ENCODE measurements at regions not wholly inside any gene's neighbourhood (a gene's known extent, or its start where the extent isn't known, plus 50 kb on each side); places are given as distances from the start of the nearest gene placed in this dataset.

- DNase-seq: no peak
Observed at GRCh38 chr6:120615238-120615637, 719.0 kb downstream of the TBC1D32 start.

- DNase-seq: no peak
Observed at GRCh38 chr6:120614723-120615122, 719.6 kb downstream of the TBC1D32 start.

- DNase-seq: no peak
Observed at GRCh38 chr6:120608826-120609225, 725.5 kb downstream of the TBC1D32 start.

- DNase-seq: no peak
Observed at GRCh38 chr6:120606743-120607142, 727.5 kb downstream of the TBC1D32 start.

- no peak for DNase-seq
Observed at GRCh38 chr6:120604510-120604909, 729.8 kb downstream of the TBC1D32 start.

GRCh38 chr6:120590611-120591010 is 743.7 kb downstream of the TBC1D32 start:
- no peak for DNase-seq

- no peak for DNase-seq
Observed at GRCh38 chr6:120588424-120588823, 745.9 kb downstream of the TBC1D32 start.

GRCh38 chr6:120587381-120587780 is 746.9 kb downstream of the TBC1D32 start:
- no peak for DNase-seq

GRCh38 chr6:120584111-120584760 is 750.0 kb downstream of the TBC1D32 start:
- DNase-seq: no peak

- DNase-seq: no peak
Observed at GRCh38 chr6:120576061-120576460, 758.2 kb downstream of the TBC1D32 start.

GRCh38 chr6:120569714-120570113 is 764.6 kb downstream of the TBC1D32 start:
- no peak for DNase-seq

- DNase-seq: no peak
Observed at GRCh38 chr6:120564779-120565178, 769.5 kb downstream of the TBC1D32 start.

- no peak for DNase-seq
Observed at GRCh38 chr6:120558294-120558693, 776.0 kb downstream of the TBC1D32 start.

- DNase-seq: no peak
Observed at GRCh38 chr6:120557554-120557953, 776.7 kb downstream of the TBC1D32 start.

GRCh38 chr6:120556491-120556890 is 777.8 kb downstream of the TBC1D32 start:
- DNase-seq: no peak

GRCh38 chr6:120553353-120553752 is 780.9 kb downstream of the TBC1D32 start:
- no peak for DNase-seq

GRCh38 chr6:120545353-120545752 is 788.9 kb downstream of the TBC1D32 start:
- no peak for DNase-seq

- no peak for DNase-seq
Observed at GRCh38 chr6:120534954-120535353, 799.3 kb downstream of the TBC1D32 start.

- no peak for DNase-seq
Observed at GRCh38 chr6:120526576-120526975, 807.7 kb downstream of the TBC1D32 start.

- no peak for DNase-seq
Observed at GRCh38 chr6:120514544-120514943, 819.7 kb downstream of the TBC1D32 start.

GRCh38 chr6:120511712-120512111 is 822.6 kb downstream of the TBC1D32 start:
- DNase-seq: no peak

- no peak for DNase-seq
Observed at GRCh38 chr6:120498711-120499110, 835.6 kb downstream of the TBC1D32 start.

- DNase-seq: no peak
Observed at GRCh38 chr6:120496661-120497060, 837.6 kb downstream of the TBC1D32 start.

GRCh38 chr6:120493505-120493904 is 840.8 kb downstream of the TBC1D32 start:
- no peak for DNase-seq

GRCh38 chr6:120489941-120490340 is 844.3 kb downstream of the TBC1D32 start:
- DNase-seq: no peak

All from activated CD4-positive, alpha-beta T cell treated with anti-CD3 and anti-CD28 coated beads, Interleukin-2, amount 50 U/mL, for 1 hour (primary cell).